GM18868 (cell line): ENCODE measurements at regions not wholly inside any gene's neighbourhood (a gene's known extent, or its start where the extent isn't known, plus 50 kb on each side); places are given as distances from the start of the nearest gene placed in this dataset.
A peak's percentile ranks its signal among the peaks of the same experiment; 100 is the strongest.

Experiments
- ATAC-seq: cut with Tn5 transposase; IDR thresholded peaks from one replicate; pipeline ENCODE4 v1.9.1; 2021; ENCODE audit warnings: mild to moderate bottlenecking, moderate library complexity; ENCODE audit not compliant: unreplicated experiment

DNA sequence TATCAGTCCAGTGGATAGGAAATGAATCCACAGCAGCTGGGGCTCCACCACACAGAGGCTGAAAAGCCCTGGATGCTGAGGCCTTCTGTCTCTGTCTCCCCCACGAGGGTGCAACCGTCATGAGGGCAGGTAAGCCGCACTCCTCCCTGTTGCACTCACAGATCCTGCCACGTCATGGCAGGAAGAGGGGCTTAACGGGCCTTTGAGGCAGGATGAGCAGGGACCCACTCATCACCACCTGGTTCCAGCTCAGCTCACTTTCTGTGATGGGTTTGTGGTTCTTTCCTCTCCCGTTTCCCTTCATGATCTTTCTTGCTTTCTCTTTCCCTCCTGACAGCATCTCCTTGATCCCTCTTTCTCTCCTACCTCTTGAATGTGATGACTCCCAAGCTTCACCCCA is 575.2 kb downstream of the CCDC171 start:
- ATAC-seq = no peak

DNA sequence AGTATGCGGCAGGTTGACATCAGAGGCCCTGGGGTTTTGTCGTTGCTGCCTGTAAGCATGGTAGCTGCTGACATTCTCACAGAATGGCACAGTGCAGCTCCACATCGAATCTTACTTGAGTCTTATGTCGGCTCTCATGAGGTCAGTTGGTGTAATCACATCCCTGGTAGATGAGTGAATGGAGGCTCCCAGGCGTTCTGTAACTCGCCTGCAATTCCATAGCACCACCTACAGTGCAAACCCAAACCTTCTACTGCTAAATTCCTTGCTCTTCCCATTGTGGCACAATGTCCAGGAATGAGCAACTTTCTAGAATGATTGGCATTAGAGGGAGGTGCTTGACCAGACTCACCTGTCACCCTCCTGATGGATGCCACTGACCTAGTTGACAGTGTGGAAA is 578.4 kb downstream of the CCDC171 start:
- ATAC-seq = no peak

DNA sequence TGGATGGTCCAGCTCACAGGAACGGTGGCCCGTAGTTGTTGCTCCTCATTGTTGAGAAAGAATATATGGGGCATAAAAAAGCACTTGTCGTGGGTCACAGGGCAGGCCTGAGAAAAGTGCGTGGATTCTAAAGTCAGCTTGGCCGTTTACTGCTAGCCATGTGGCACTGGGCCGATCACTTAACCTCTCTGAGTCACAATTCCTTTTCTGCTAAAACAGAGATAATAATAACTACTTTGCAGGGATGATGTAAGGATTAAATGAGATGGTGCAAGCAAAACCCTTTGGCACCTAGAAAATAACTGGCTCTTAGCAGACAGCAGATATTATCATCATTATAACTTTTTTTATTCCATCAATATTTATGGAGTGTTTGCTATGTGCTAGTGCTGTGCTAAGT is 579.7 kb downstream of the CCDC171 start:
- ATAC-seq = no peak

DNA sequence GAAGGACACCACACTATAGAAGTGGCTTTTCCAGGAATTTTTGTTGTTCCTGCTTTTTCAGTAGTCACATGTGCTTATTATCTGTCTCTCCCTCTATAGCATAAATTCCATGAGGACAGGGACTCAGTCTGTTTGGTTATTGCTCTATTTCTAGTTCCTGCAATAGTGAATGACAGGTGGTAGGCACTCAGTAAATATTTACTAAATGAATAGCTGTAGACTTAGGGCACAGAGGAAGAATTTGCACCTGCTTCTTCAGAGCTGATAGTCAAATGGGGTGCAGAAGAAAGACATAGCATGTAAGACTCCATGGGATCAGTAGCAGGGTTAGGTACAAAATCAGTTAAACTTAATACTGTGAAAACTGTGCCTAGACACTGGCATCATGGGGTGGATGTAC is 580.2 kb downstream of the CCDC171 start:
- ATAC-seq = no peak

DNA sequence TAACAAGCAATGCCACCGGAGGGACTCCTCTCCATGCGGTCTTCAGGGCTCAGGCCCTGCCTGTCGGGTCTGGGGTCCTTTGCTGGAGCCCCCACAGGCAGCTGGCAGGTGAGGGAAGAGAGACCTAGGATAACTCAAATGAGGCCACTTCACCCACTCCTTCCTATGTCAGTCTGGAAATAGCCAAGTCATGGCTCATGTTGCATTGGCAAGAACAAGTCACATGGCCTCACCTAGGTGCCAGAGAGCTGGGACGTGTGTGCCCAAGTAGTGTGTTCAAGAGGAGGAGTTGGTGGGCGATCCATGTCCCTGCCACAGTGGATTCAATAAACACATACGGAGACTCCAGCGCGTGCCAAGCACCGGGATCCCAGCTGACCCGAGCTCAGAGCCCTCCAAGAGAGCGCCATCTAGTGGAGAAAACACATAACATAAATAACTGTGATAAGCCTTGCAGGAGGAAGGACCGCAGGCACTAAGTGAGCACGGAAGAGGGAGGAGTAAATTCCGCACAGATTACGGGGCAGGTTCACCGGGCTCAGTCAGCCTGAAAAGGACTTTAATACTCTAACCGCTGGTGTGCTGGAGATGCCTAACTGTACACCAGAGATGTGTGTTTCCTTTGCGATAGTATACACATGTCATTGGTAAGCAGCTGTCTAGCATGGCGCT is 580.8 kb downstream of the CCDC171 start:
- ATAC-seq = peak; percentile 88

DNA sequence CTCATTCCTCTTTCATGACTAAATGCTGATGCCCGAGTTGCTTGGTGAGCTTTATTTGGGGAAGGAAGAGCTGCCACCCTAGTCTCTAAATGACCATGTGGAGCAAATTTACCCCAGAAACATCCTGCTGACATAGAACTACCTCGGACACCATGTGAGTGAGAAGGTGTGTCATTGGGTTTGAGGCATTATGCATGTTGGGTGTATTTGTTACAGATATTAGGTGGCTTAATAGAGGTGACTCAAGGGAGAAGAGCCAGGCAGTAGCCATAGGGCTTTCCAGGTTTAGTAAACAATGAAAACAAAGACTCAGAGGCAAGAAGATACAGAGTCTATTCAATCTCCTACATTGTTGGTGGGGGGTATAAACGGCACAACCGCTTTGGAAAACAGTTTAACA is 581.5 kb downstream of the CCDC171 start:
- ATAC-seq = no peak

DNA sequence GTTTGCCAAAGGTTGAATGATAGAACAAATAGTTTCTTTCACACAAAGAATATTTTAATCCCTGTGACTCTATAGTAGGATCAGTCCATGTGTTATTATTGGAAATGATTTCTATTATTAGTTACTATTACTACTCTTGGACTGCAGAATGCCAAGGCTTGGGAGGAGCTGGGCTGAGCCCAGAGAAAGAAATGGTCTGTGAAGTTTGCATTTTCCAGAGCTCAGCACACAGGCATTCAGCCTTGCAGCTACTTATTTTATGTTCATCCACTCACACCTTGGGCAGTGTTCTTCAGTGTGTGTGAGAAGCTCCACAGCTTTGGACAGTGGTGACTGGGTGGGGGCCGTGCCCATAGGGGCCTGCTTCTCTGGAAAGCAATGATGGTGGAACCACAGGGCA is 583.1 kb downstream of the CCDC171 start:
- no peak for ATAC-seq

DNA sequence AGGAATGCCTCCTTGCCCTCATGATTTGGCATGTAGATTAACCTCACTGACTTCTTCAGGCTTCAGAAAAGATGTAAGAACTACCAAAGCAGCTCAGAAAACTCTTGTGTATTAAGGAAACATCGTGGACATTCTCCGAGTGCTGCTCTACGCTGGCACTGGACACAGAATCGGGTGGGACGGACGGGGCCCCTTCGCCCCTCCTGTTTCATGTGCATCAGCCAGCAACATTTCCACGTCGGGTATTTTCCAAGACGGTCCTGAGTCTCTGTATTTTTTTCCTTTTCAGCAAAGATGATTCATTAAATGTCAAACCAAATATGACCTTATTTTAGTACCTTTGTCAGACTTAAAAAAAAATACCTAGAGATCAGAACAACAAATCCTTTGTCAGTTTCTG is 583.6 kb downstream of the CCDC171 start:
- no peak for ATAC-seq

DNA sequence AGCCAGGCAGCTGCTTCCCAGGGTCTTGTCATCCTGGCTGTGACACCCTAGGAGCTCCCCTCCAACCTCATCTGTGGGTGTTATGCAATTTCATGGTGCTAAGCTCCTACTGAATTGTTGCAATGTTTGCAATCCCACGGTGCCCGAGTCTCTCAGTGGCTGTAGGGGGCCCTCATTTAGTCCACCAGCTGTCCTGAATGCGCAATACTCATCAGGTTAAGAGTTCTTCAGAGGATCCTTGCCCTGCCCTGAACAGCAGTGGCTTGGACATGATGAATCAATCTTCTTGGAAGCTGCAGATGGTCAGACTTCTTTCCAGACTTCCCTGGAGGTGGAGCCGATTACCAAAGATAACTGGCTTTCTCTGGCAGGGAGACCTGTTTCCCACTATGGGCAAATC is 584.1 kb downstream of the CCDC171 start:
- ATAC-seq = no peak

DNA sequence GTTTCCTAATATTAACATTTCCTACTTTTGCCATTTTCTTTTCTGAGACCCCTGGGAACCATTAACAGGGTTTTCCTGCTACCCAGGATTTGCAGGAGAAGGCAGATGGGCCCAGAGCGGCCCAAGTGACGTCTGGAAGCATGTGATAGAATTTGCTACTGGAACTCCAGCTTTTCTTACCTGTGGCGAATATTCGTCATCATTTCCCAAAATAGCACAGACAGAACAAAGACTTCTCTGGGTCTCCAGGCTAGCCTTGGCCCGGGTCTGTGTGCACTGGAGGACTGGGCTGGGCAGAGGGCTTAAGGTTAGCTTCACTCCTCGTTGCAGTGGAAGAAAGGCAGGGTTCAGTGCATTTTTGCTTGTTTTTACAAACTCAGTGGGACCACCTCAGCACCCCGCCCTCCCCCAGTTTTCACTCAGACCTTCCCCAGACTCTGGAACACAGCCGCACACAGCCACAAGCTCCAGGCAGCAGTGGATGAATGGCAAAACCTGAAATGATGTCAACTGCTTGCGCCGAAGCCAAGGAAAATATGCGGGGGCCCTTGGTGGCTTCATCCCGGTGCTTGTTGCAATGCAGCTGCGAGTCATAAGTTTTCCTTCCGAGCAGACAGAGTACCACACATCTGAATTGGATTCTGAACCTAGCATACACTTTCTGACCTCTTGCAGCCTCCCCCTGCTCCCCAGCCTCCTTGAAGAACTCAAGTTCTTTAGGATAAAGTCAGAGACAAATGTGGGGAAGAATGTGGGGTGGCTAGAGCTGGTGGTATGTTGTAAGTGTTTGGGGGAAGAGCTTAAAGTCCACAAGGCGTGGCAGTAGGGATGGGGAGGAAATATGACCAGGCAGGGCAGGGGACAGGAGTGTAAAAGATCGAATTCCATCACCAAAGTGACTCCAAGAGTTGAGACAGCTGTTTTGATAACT is 586.0 kb downstream of the CCDC171 start:
- no peak for ATAC-seq

DNA sequence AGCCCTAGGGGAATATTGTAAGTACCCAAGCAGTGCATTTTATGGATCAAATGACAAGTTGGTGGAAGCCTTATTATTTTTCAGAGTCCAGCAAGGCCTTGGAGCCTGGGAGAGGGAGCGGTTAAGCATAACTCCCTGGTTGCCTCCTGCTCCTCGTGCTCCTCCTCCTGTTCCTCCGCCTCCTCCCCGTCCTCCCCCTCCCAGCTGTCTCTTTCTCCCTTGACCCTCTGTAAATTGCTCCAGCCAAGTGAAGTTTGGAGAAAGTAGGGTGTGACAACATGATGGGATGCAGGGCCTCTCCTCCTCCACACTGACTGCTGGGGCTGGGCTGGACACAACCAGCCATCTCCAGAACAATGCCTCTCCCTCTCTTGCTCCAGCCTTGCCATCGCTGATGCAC is 586.9 kb downstream of the CCDC171 start:
- ATAC-seq = no peak

DNA sequence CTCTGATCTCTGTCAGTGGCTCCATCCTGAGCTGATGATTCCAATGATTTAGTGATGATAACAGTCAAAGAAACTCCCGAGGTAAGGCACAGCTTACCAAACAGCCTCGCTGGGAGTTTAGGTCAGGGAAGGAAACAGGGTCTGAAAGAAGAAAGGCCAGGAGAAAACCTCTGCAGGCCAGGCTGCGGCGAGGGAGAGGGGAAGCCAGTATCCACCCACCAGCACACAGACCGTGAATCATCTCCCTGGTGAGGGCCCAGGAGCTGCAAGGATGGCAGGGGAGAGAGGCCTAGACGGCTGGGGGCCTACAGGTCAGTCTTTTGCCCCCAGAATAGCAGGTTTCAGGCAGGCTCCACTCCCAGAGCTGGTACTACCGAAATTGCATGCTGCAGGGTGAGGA is 590.5 kb downstream of the CCDC171 start:
- no peak for ATAC-seq

DNA sequence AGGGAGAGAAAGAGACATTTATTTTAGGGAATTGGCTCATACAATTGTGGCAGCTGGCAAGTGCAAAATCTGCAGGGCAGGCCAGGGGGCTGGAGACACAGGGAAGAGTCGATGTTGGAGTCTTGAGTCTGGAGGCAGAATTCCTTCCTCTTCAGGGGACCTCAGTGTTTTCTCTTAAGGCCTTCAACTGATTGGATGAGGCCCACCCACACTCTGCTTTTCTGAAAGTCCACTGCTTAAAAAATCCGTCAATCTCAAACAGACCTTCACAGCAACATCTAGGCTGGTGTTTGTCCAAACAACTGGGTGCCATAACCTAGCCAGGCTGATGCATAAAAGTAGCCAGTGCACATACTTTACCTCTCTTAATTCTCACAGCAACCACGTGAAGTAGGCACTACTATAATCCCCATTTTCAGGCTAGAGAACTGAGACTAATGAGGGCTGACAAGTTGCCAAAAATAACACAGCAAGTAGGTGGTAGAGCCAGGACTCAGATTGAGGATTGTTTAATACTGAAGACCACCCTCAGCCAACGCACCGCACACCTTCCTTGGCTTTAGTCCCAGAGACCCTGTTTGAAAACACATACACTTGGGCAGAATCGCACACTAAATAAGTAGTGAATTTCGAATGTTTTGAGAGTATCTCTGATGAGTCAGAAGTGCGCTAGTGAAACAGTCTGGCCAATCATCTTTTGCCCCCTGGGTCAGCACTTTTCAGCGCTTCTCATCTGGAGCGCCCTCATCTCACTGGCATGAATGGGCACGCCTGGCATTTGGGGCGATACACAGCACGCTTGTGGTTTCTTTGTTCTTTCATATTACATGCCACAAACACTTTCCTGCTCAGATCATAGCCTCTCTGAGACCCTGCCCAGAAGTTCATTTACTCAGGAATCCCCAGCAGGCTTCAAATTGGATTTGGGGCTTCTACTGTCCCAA is 591.4 kb downstream of the CCDC171 start:
- ATAC-seq = no peak

DNA sequence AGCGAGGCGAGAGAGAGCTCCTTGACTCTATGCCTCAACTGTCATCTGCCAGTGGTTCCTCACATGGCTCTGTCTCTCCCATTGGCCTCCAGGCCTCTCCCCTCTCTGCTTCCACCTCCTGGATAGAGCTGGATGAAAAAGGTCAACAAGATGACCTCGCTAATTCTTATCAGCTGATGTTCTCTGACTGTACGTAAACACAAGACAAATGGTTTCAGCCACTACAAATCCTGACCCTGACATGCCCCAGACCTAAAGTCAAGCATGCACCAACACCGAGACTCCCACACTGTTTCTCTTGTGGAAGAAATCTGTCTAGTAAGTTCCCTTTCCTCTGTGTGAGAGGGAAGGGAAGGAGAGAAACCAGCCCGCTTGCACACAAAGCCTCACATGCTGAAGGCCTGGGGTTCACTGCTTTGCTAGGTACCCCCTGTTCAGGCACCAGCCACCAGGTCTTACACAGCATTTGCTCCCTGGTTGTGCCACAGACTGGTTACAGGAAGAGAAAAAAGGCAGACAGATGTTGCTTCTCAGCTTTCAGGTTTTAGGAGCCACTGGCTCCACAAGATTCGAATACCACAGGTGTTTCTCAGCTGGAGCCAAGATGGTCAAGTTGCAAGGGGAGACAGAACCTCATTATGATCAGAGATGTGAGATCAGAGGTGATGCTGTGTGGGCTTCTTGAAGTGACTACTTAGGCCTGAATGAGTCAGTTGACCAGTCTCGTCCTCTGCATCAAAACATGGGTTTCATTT is 592.5 kb downstream of the CCDC171 start:
- ATAC-seq = peak; percentile 40

DNA sequence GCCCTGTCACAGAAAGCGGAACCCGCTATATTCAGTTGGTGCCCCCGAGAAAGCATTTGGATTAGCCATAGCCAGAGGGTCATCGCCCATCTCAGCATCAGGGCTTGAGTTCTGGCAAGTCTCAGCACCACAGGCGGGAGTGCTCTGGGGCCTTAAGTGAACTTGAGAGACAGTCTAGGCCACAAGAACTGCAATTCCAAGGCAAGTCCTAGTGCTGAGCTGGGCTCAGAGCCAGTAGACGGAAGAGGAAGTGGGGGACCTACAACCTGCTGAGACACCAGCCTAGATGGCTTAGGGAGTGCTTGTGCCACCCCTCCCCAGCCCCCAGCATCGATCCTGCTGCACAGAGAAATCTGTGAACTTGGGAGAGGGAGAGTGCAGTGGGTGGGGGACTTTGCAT is 594.9 kb downstream of the CCDC171 start:
- no peak for ATAC-seq

DNA sequence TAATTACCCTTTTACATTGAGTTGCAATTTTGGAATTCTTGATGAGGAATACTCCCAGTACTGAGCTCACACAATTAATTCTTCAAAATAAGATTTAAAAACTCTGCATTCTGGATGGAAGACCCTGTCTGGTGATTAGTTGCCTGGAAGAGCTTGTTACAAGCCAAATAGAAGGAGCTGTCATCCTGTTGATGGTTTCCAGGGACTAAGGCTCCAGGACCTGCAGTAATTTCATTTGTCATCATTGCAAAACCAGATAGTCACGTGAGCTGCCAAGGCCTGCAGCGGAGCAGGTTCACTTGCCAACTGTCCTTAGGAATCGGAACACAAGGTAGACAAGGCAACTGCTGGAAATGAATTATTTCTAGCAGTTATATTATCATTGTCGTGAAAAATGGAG is 597.7 kb downstream of the CCDC171 start:
- ATAC-seq = no peak

DNA sequence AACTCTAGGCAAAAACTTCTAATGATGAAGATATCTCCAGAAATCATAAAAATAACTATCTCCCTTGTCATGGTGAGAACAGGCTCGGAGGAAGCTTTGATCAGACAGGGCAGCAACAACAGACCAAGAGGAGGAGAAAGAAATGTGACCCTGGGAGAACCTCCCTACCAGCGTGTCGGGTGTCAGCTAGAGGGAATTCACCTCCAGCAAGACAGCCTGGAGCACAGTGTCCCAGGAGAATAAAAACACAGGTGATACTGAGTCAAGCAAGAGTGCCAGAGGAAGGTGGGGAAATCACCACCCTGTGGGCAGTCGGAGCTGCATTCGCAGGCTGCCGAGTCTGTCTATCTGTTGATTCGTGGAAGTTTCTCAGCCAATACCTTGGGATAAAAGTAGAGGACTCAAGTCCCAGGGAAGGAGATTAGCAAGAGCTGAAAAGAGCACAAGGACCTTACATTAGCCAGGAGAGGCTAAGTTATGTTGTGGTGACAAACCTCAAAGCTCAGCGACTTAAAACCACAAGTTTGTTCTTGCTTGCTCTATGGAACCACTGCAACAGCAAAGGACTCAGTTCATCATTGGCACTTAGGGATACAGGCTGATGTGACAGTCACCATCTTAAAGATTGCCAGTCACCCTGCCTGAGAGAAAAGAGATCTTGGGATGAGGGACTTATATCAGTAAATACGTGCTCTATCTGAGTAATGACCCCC is 598.3 kb downstream of the CCDC171 start:
- ATAC-seq = peak; percentile 48

DNA sequence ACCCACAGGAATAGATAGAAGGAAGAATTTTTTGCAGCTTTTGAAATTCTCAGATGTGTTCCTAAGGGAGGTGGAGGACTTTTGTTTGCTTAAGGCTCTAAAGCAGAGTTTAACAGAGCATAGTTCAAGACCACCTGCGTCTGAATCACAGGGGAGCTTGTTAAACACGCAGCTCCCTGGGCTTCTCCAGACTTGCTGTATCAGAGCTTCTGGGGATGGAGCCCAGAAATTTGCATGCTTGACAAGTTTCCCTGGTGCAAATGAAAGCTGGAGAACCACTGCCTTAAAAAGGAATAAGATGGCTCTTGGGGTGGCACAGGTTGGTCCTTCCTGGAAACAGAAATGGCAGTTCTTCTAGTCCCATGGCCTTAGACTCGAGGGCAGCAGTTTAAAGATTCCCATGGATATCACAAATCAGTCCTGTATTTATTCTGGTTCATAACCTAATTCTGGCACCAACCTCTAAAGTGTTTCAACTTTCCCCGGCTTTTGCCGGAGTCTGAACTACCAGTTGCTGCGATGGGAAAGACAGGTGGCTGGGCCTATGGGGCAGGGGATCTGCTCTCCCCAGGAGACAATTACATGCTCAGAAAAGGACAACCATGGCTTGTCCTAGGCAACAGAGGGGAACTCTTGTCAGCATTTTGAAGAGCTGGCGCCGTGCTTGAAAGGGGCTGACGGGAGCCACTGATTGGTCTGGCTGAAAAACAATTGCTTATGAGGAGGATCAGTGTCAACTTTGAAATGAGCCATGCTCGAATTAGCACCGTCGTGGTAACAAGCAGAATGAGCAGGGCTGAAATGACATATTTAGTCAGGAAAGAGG is 599.6 kb downstream of the CCDC171 start:
- ATAC-seq = no peak

DNA sequence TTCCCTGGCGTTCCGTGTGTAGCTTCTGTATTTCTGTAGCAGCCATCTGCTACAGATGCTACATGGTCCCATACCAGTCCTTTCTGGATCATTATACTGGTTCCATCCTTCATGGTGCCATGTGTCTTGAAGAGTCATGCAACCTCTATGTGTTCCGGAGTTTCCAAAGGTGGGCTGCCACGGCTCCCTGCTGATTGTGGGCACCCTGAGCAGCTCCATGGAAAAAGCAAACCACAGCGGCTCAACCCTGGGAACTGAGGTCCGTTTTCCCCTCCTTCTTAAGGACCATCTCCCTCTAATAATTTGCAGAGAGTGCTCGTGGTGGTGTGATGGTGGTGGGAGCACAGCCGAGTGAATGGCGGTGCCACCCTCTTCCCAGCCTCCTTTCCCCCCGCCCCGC is 600.4 kb downstream of the CCDC171 start:
- ATAC-seq = no peak
